Superior temporal gyrus (tissue), 1 donor: ENCODE measurements at regions not wholly inside any gene's neighbourhood (a gene's known extent, or its start where the extent isn't known, plus 50 kb on each side); places are given as distances from the start of the nearest gene placed in this dataset.

Experiments used
- DNase-seq: peaks from one replicate; pipeline ENCODE4 v3.0.0-alpha.2; 2016; ENCODE audit errors: extremely low spot score

GRCh38 chr12:39240587-39240986, 202.3 kb downstream of the KIF21A start:
- DNase-seq: no peak

GRCh38 chr12:39239490-39240486, 203.1 kb downstream of the KIF21A start:
- DNase-seq: no peak

GRCh38 chr12:39237004-39237403, 205.9 kb downstream of the KIF21A start:
- no peak for DNase-seq

GRCh38 chr12:39235990-39236767, 206.7 kb downstream of the KIF21A start:
- DNase-seq: no peak

GRCh38 chr12:39230086-39230485, 212.8 kb downstream of the KIF21A start:
- no peak for DNase-seq

GRCh38 chr12:39227218-39227617, 215.7 kb downstream of the KIF21A start:
- no peak for DNase-seq

GRCh38 chr12:39224971-39225370, 217.9 kb downstream of the KIF21A start:
- DNase-seq: no peak

GRCh38 chr12:39205969-39206368, 237.0 kb downstream of the KIF21A start:
- DNase-seq: no peak

- DNase-seq: no peak
These were observed 243.6 kb downstream of the KIF21A start for GRCh38 chr12:39199351-39199750.

- DNase-seq: no peak
These were observed 254.2 kb downstream of the KIF21A start for GRCh38 chr12:39188689-39189088.

GRCh38 chr12:39186744-39187143, 256.2 kb downstream of the KIF21A start:
- DNase-seq: no peak

- DNase-seq: no peak
These were observed 264.1 kb downstream of the KIF21A start for GRCh38 chr12:39178837-39179236.

GRCh38 chr12:39176356-39176755, 266.6 kb downstream of the KIF21A start:
- no peak for DNase-seq

GRCh38 chr12:39173726-39174125, 268.3 kb upstream of the CPNE8 start:
- DNase-seq: no peak

GRCh38 chr12:39165338-39165737, 259.9 kb upstream of the CPNE8 start:
- no peak for DNase-seq

- no peak for DNase-seq
These were observed 256.2 kb upstream of the CPNE8 start for GRCh38 chr12:39161465-39162085.

- DNase-seq: peak; percentile 40
These were observed 252.4 kb upstream of the CPNE8 start for GRCh38 chr12:39157696-39158342.

- DNase-seq: no peak
These were observed 240.0 kb upstream of the CPNE8 start for GRCh38 chr12:39145175-39145999.

- no peak for DNase-seq
These were observed 239.2 kb upstream of the CPNE8 start for GRCh38 chr12:39144613-39145061.

GRCh38 chr12:39138268-39138667, 232.9 kb upstream of the CPNE8 start:
- DNase-seq: no peak

GRCh38 chr12:39127401-39127800, 222.0 kb upstream of the CPNE8 start:
- DNase-seq: no peak
